Spleen (tissue), 11 donors: ENCODE measurements at regions not wholly inside any gene's neighbourhood (a gene's known extent, or its start where the extent isn't known, plus 50 kb on each side); places are given as distances from the start of the nearest gene placed in this dataset.
"Not testable (repeated sequence)": the region's sequence is repeated elsewhere in the genome, so short reads cannot be mapped to it uniquely, and the experiment has no call there.

Experiments used
- DNase-seq: peaks from one replicate; pipeline ENCODE4 v3.0.0-alpha.2; 2020
- H3K27ac ChIP-seq, 8 donors: fragments of 200-600 bp; sonication (generic) in 7 of 8; 1 replicate in 4 of 8; 2 replicates in 4 of 8; pipeline versions ENCODE4 v1.5.0 to v1.8.0; 2016 to 2021; ENCODE audit warnings: inconsistent platforms in 4 of 8, mild to moderate bottlenecking in 4 of 8, moderate library complexity in 1 of 8
- H3K27me3 ChIP-seq, 7 donors: fragments of 200-600 bp; sonication (generic) in 6 of 7; replicated peaks in 1 of 7; 1 replicate in 4 of 7; 2 replicates in 3 of 7; pipeline versions ENCODE4 v1.5.0 to v1.8.0; 2016 to 2021; ENCODE audit warnings: inconsistent platforms in 3 of 7, mild to moderate bottlenecking in 1 of 7
- H3K36me3 ChIP-seq, 6 donors: fragments of 200-600 bp; sonication (generic) in 5 of 6; 1 replicate in 4 of 6; 2 replicates in 2 of 6; pipeline versions ENCODE4 v1.5.0 to v1.8.0; 2016 to 2021; ENCODE audit warnings: inconsistent platforms in 2 of 6
- H3K4me1 ChIP-seq, 6 donors: fragments of 200-600 bp; sonication (generic) in 5 of 6; 1 replicate in 3 of 6; 2 replicates in 3 of 6; pipeline versions ENCODE4 v1.5.0 to v1.8.0; 2016 to 2021; ENCODE audit warnings: inconsistent platforms in 3 of 6
- H3K4me3 ChIP-seq, 8 donors: fragments of 200-600 bp; sonication (generic) in 7 of 8; 1 replicate in 4 of 8; 2 replicates in 4 of 8; pipeline versions ENCODE4 v1.5.0 to v1.8.0; 2016 to 2021; ENCODE audit warnings: inconsistent platforms in 4 of 8, mild to moderate bottlenecking in 4 of 8, moderate library complexity in 2 of 8
- H3K9me3 ChIP-seq, 8 donors: fragments of 200-600 bp; sonication (generic) in 7 of 8; 1 replicate in 4 of 8; 2 replicates in 4 of 8; pipeline versions ENCODE4 v1.5.0 to v1.8.0; 2016 to 2021; ENCODE audit warnings: inconsistent platforms in 4 of 8
- POLR2A ChIP-seq, 3 donors: fragments of 450-650 bp; IDR thresholded peaks; one replicate each; pipeline ENCODE4 v1.5.1; 2017; ENCODE audit warnings: antibody characterized with exemption in 3 of 3, mild to moderate bottlenecking in 1 of 3
- POLR2AphosphoS5 ChIP-seq, 3 donors: sonication (generic); formaldehyde crosslinking; IDR thresholded peaks; one replicate each; pipeline ENCODE4 v1.5.1; 2017; ENCODE audit warnings: antibody characterized with exemption in 3 of 3
- WGBS, 5 donors: extraction: QIAGEN DNeasy Blood & Tissue Kit in 3 of 5; methylation state at CpG; one replicate each; pipeline versions ENCODE4 v1.1.5 to v1.1.7; 2013 to 2018; 5-methylcytosine and 5-hydroxymethylcytosine counted together
- intact Hi-C: fragments of 100-400 bp; cut with DNase I; formaldehyde crosslinking; loops from one replicate; pipeline ENCODE4 v1.15.0; 2023; ENCODE audit warnings: low total_unique reads
- TF ChIP-seq, protein P1 (sequence below), 11 experiments: fragments of 200-600 bp in 7 of 11; fragments of 450-650 bp in 4 of 11; sonication (generic) in 4 of 11; IDR thresholded peaks in 8 of 11; conservative IDR thresholded peaks in 3 of 11; 1 replicate in 7 of 11; 2 replicates in 4 of 11; pipeline versions ENCODE4 v1.4.0 to v1.8.0; 2016 to 2021; ENCODE audit warnings: antibody characterized with exemption in 11 of 11, inconsistent platforms in 4 of 11, mild to moderate bottlenecking in 1 of 11
- donor health status: healthy with polysubstance abuse.
- donor health status: DM: no; HTN: no; CAD: no; lungs with moderate emphysema.
- donor health status: DM: no; HTN: no; CAD: no.
- donor health status: Bipolar disorder and iron deficiency.
- donor health status: healthy.
- donor health status: DM: no; HTN: no; CAD: no.
- donor health status: DM: yes; HTN: yes; CAD: no.

DNA sequence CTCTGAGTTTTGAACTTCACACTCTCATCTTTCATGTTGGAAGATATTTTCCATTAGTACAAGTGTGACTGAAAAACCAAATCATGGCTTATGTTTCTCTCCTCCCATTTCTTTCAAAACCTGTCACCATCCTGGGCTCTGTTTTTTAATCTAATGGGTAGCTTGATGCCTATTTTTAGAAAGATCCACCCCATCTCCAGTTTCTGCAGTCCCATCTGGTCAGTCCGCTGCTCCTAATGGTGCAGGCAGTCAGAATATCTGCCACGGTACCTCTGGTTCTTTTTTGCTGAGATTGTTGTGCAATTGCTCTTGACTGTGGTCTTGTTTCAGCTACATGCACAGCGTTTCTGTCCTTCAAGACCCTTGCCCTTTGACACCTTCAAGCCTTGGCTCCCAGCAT is 240.9 kb upstream of the CADM2 start:
- Histone ChIP-seq H3K27me3 (no peaks in the 10 kb centered on the region), H3K4me3 (no peak overlapping the region), H3K36me3 (no peaks in the 10 kb centered on the region), H3K9me3 (peaks cover 0 to 19% (median 2%) of the 10 kb centered on the region in 8 donors), H3K4me1 (no peaks in the 10 kb centered on the region), H3K27ac (no peak overlapping the region)
- no peak for DNase-seq
- 48 to 82% (median 70%) methylated on average over 3 of the region's 3 CpGs for WGBS, 5 donors
- TF ChIP-seq POLR2AphosphoS5 (IDR thresholded peaks at IDR 0.05): no peak
- no peak for TF ChIP-seq POLR2A (IDR thresholded peaks at IDR 0.05)
- TF ChIP-seq, protein P1, sequence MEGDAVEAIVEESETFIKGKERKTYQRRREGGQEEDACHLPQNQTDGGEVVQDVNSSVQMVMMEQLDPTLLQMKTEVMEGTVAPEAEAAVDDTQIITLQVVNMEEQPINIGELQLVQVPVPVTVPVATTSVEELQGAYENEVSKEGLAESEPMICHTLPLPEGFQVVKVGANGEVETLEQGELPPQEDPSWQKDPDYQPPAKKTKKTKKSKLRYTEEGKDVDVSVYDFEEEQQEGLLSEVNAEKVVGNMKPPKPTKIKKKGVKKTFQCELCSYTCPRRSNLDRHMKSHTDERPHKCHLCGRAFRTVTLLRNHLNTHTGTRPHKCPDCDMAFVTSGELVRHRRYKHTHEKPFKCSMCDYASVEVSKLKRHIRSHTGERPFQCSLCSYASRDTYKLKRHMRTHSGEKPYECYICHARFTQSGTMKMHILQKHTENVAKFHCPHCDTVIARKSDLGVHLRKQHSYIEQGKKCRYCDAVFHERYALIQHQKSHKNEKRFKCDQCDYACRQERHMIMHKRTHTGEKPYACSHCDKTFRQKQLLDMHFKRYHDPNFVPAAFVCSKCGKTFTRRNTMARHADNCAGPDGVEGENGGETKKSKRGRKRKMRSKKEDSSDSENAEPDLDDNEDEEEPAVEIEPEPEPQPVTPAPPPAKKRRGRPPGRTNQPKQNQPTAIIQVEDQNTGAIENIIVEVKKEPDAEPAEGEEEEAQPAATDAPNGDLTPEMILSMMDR (IDR thresholded peaks at IDR 0.05 in 8 of 11, conservative IDR thresholded peaks at IDR 0.05 in 3 of 11): no peak
- intact Hi-C loops: no loop called here

DNA sequence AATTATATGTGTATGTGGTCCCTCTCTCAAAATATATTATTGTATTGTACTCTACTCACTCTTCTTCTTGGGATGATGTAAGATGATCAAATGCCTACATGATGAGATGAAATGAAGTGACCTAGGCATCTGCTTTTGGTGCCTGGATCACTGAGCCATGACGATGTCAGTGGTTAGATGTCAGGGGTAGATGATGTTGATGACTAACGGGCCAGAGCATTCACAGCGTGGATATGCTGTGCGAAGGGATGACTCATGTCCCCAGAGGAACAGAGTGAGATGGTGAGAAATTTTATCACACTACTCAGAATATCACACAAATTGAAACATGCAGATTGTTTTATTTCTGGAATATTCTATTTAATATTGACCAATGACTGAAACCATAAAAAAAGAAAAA is 233.9 kb upstream of the CADM2 start:
- intact Hi-C loops: no loop called here
- TF ChIP-seq POLR2AphosphoS5 (IDR thresholded peaks at IDR 0.05): no peak
- TF ChIP-seq, protein P1 (IDR thresholded peaks at IDR 0.05 in 8 of 11, conservative IDR thresholded peaks at IDR 0.05 in 3 of 11): no peak
- no peak for TF ChIP-seq POLR2A (IDR thresholded peaks at IDR 0.05)
- Histone ChIP-seq H3K27ac (no peak overlapping the region), H3K27me3 (no peaks in the 10 kb centered on the region), H3K4me3 (no peak overlapping the region), H3K36me3 (no peaks in the 10 kb centered on the region), H3K9me3 (no peaks in the 10 kb centered on the region), H3K4me1 (no peaks in the 10 kb centered on the region)
- DNase-seq: peak; percentile 41
- WGBS, 5 donors: 68 to 85% (median 79%) methylated on average over 4 of the region's 4 CpGs

DNA sequence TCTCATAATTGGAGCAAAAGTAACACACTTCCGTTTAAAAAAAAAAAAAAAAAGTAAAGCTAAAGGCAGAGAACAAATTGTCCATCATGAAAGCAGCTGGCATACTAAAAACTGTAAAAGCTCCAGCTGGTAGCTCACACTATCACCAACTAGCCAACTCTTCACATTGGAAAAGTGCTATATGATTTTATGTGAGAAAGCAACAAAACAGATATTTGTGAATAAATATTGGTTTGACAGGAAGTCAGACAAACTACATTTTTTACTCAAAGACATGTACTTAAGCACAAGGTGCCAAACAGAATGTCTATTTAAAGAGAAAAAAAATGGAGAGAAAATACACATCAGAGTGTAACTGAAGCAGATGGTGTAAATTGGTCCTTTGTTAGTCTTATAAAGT is 231.2 kb upstream of the CADM2 start:
- Histone ChIP-seq H3K4me3 (no peak overlapping the region), H3K27ac (no peak overlapping the region), H3K36me3 (no peaks in the 10 kb centered on the region), H3K4me1 (no peaks in the 10 kb centered on the region), H3K9me3 (no peaks in the 10 kb centered on the region), H3K27me3 (no peaks in the 10 kb centered on the region)
- TF ChIP-seq, protein P1 (IDR thresholded peaks at IDR 0.05 in 8 of 11, conservative IDR thresholded peaks at IDR 0.05 in 3 of 11): no peak
- TF ChIP-seq POLR2AphosphoS5 (IDR thresholded peaks at IDR 0.05): no peak
- no peak for TF ChIP-seq POLR2A (IDR thresholded peaks at IDR 0.05)
- DNase-seq: no peak
- intact Hi-C loops: no loop called here
- 30 to 80% (median 60%) methylated on average over 1 of the region's 1 CpG for WGBS, 5 donors

DNA sequence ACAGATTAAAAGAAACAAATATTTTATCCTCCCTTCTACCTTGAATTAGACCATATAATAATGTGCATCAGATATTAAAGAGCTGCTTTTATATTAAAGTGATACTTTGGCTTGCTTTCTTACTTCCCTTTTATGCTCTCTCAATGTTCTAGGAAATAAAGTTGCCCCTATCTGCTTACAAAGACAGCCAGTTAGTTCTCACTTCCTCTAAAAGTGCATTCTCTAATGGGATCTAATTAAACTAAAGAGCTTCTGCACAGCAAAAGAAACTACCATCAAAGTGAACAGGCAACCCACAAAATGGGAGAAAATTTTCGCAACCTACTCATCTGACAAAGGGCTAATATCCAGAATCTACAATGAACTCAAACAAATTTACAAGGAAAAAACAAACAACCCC is 224.1 kb upstream of the CADM2 start:
- DNase-seq, H3K36me3 ChIP-seq, H3K9me3 ChIP-seq, H3K4me3 ChIP-seq, H3K27me3 ChIP-seq, H3K27ac ChIP-seq, H3K4me1 ChIP-seq, intact Hi-C loops: not testable (repeated sequence)
- 40 to 86% (median 78%) methylated on average over 1 of the region's 1 CpG for WGBS, 5 donors

DNA sequence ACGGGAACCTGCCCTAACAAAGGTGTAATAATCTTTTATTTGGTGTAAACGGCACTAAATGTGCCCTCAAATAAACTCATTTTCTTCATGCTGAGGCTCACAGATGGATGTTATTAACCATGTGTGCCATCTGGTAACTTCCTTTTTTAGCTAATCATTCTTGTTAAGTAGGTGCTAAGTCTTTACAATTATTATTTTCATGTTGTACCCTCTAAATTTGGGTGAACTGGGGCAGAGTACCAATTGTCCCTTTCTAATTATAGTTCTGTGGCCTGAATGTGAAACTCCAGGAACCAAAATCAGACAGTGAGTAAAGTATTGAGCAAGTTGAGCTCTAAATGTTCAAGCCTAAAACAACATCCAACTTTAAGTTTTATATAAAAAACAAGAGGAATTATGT is 220.7 kb upstream of the CADM2 start:
- Histone ChIP-seq H3K27me3 (no peaks in the 10 kb centered on the region), H3K36me3 (no peaks in the 10 kb centered on the region), H3K4me3 (no peak overlapping the region), H3K4me1 (peaks cover 0 to 5% (median 0%) of the 10 kb centered on the region in 6 donors), H3K27ac (no peak overlapping the region), H3K9me3 (no peaks in the 10 kb centered on the region)
- TF ChIP-seq POLR2A (IDR thresholded peaks at IDR 0.05) (no peak), POLR2AphosphoS5 (IDR thresholded peaks at IDR 0.05) (no peak)
- TF ChIP-seq, protein P1 (IDR thresholded peaks at IDR 0.05 in 8 of 11, conservative IDR thresholded peaks at IDR 0.05 in 3 of 11): no peak
- 37 to 54% (median 43%) methylated on average over 2 of the region's 2 CpGs for WGBS, 5 donors
- no peak for DNase-seq
- intact Hi-C loops: no loop called here
